Esophagus muscularis mucosa (tissue), 3 donors: ENCODE measurements at regions not wholly inside any gene's neighbourhood (a gene's known extent, or its start where the extent isn't known, plus 50 kb on each side); places are given as distances from the start of the nearest gene placed in this dataset.

Experiments
- CTCF ChIP-seq, 3 experiments: fragments of 200-600 bp in 2 of 3; fragments of 450-650 bp in 1 of 3; sonication (generic) in 2 of 3; IDR thresholded peaks; one replicate each; pipeline ENCODE4 v1.5.1; 2017 to 2019; ENCODE audit warnings: antibody characterized with exemption in 3 of 3, mild to moderate bottlenecking in 2 of 3, moderate library complexity in 1 of 3
- POLR2A ChIP-seq: fragments of 450-650 bp; IDR thresholded peaks from one replicate; pipeline ENCODE4 v1.6.1; 2017; ENCODE audit warnings: antibody characterized with exemption, moderate library complexity, mild to moderate bottlenecking, low read depth
- POLR2AphosphoS5 ChIP-seq, 2 donors: sonication (generic); formaldehyde crosslinking; IDR thresholded peaks; one replicate each; pipeline ENCODE4 v1.6.1; 2017; ENCODE audit warnings: antibody characterized with exemption in 2 of 2

- TF ChIP-seq CTCF (IDR thresholded peaks at IDR 0.05), result no peak
- no peak for TF ChIP-seq POLR2AphosphoS5 (IDR thresholded peaks at IDR 0.05)
- TF ChIP-seq POLR2A, result no peak
These were observed 314.5 kb upstream of the TLE4 start for GRCh38 chr9:79257228-79257781.
